CD8-positive, alpha-beta memory T cell (primary cell): ENCODE measurements at regions not wholly inside any gene's neighbourhood (a gene's known extent, or its start where the extent isn't known, plus 50 kb on each side); places are given as distances from the start of the nearest gene placed in this dataset.

ENCODE experiments used
- CTCF ChIA-PET: fragments of 350-600 bp; sonication (Branson Sonifier 250); formaldehyde crosslinking; loops from one replicate; lab custom pipeline; 2021; ENCODE audit warnings: antibody characterized with exemption; lab: Charles Lee
- POLR2A ChIA-PET: fragments of 350-600 bp; sonication (Branson Sonifier 250); formaldehyde crosslinking; loops from one replicate; lab custom pipeline; 2021; ENCODE audit warnings: antibody characterized with exemption; lab: Charles Lee
- DNase-seq, 5 donors: peaks; one replicate each; pipeline versions ENCODE4 v3.0.0 to v3.0.0-alpha.2; 2020 to 2022; ENCODE audit warnings: mixed read lengths in 1 of 5
- H3K27ac ChIP-seq: one replicate; pipeline ENCODE4 v1.7.0; 2013; ENCODE audit warnings: low read depth, mild to moderate bottlenecking, low read length, moderate library complexity
- H3K27me3 ChIP-seq: 2 replicates; pipeline ENCODE4 v1.7.0; 2013; ENCODE audit warnings: low read length, mild to moderate bottlenecking; ENCODE audit not compliant: insufficient read depth, poor library complexity, severe bottlenecking
- H3K36me3 ChIP-seq: 2 replicates; pipeline ENCODE4 v1.7.0; 2013; ENCODE audit warnings: mild to moderate bottlenecking, low read length, moderate library complexity; ENCODE audit not compliant: insufficient read depth
- H3K4me1 ChIP-seq: 2 replicates; pipeline ENCODE4 v1.7.0; 2013; ENCODE audit warnings: mild to moderate bottlenecking, low read length, moderate library complexity; ENCODE audit not compliant: insufficient read depth
- H3K4me3 ChIP-seq: 2 replicates; pipeline ENCODE4 v1.7.0; 2013; ENCODE audit warnings: mild to moderate bottlenecking, low read length
- H3K9me3 ChIP-seq: 2 replicates; pipeline ENCODE4 v1.7.0; 2013; ENCODE audit warnings: mild to moderate bottlenecking, low read length
- H3K27ac Mint-ChIP-seq, 8 donors: one replicate each; pipeline ENCODE4 v1.8.0; 2020 to 2021; ENCODE audit warnings: mixed read lengths in 8 of 8, mild to moderate bottlenecking in 6 of 8, inconsistent platforms in 3 of 8, moderate library complexity in 3 of 8
- H3K27me3 Mint-ChIP-seq, 2 donors: one replicate each; pipeline ENCODE4 v1.8.0; 2020 to 2021; ENCODE audit warnings: mixed read lengths in 2 of 2, mild to moderate bottlenecking in 1 of 2, moderate library complexity in 1 of 2
- H3K36me3 Mint-ChIP-seq, 3 donors: one replicate each; pipeline ENCODE4 v1.8.0; 2020 to 2021; ENCODE audit warnings: mixed read lengths in 3 of 3, inconsistent platforms in 1 of 3, mild to moderate bottlenecking in 1 of 3
- H3K4me1 Mint-ChIP-seq, 3 donors: one replicate each; pipeline ENCODE4 v1.8.0; 2020 to 2021; ENCODE audit warnings: mixed read lengths in 3 of 3, inconsistent platforms in 1 of 3, mild to moderate bottlenecking in 1 of 3
- H3K4me3 Mint-ChIP-seq, 7 donors: one replicate each; pipeline ENCODE4 v1.8.0; 2020 to 2021; ENCODE audit warnings: mixed read lengths in 7 of 7, mild to moderate bottlenecking in 6 of 7, moderate library complexity in 4 of 7, inconsistent platforms in 2 of 7
- H3K9me3 Mint-ChIP-seq, 5 donors: one replicate each; pipeline ENCODE4 v1.8.0; 2020 to 2022; ENCODE audit warnings: mixed read lengths in 5 of 5, mild to moderate bottlenecking in 3 of 5, moderate library complexity in 2 of 5, inconsistent platforms in 1 of 5

DNA sequence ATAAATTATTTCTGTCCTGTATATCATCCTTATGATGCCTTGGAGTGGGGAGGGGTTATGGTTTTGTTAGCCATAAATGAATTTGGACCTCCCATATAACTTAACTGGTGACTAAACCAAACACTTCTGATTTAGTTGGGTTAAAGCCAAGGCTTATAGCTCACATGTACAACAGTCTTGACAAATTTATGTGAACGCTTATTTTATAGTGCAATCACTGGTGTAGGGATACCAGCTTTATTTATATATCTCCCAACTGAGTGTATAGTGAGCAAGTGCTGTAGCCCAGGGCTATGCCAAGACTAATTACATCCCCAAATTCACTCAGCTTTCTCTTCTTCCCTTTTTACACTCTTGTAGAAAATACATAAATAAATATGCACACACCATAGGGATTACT lies 956.2 kb downstream of the SORCS3 start:
- H3K27me3 Mint-ChIP-seq, result no peaks in the 10 kb centered on the region
- no peaks in the 10 kb centered on the region for H3K36me3 Mint-ChIP-seq
- no peak for DNase-seq
- H3K9me3 ChIP-seq, result no peaks in the 10 kb centered on the region
- H3K4me1 ChIP-seq, result no peaks in the 10 kb centered on the region
- H3K9me3 Mint-ChIP-seq, result peaks cover 0 to 24% (median 4%) of the 10 kb centered on the region in 5 donors
- H3K4me3 Mint-ChIP-seq, result no peak overlapping the region
- H3K27me3 ChIP-seq, result no peaks in the 10 kb centered on the region
- CTCF ChIA-PET, result no interaction called here
- no peaks in the 10 kb centered on the region for H3K36me3 ChIP-seq
- POLR2A ChIA-PET, result no interaction called here
- H3K27ac ChIP-seq, result no peak overlapping the region
- H3K4me3 ChIP-seq, result no peak overlapping the region
- no peaks in the 10 kb centered on the region for H3K4me1 Mint-ChIP-seq
- H3K27ac Mint-ChIP-seq, result no peak overlapping the region

DNA sequence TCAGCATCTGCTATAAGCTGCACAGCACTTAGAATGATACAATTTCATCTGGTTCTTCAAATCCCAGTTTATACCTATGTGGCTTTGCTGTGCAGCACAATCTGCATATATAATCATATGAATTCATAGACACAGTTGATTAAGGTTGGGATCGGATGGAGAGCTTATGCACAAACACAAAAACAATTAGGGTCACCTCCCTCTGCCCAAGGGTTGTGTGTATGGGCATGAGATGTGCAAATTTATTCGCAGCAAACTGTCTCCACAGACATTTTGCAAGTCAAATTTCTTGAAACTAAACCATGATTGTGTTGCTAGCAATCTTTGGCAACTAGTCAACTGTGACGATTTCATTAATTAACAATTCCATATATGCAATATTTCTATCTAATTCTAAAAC lies 955.7 kb downstream of the SORCS3 start:
- no peak for DNase-seq
- H3K4me3 Mint-ChIP-seq, result no peak overlapping the region
- no peaks in the 10 kb centered on the region for H3K36me3 ChIP-seq
- H3K9me3 ChIP-seq, result no peaks in the 10 kb centered on the region
- no peak overlapping the region for H3K27ac Mint-ChIP-seq
- H3K9me3 Mint-ChIP-seq, result peaks cover 0 to 24% (median 4%) of the 10 kb centered on the region in 5 donors
- ChIA-PET POLR2A (no interaction called here), CTCF (no interaction called here)
- no peak overlapping the region for H3K27ac ChIP-seq
- H3K36me3 Mint-ChIP-seq, result no peaks in the 10 kb centered on the region
- no peaks in the 10 kb centered on the region for H3K27me3 Mint-ChIP-seq
- no peaks in the 10 kb centered on the region for H3K27me3 ChIP-seq
- H3K4me3 ChIP-seq, result no peak overlapping the region
- H3K4me1 ChIP-seq, result no peaks in the 10 kb centered on the region
- H3K4me1 Mint-ChIP-seq, result no peaks in the 10 kb centered on the region

DNA sequence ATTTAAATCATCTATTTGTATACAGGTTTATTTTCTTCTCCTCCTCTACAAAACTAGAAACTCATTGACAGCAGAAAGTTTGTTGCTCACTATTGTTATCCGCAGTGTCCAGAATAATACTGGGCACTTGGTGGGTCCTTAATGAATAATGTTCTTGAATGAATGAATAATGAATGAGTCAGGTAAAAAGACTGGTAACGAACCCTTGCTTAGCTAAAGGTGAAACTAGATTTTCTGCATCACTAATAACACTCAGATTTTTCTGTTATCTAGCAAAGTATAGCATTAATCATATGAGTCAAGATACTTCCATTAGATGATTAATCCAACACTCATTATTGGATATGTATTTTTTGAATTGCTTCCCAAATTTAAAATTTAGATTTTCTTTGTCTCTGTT lies 953.2 kb downstream of the SORCS3 start:
- no peaks in the 10 kb centered on the region for H3K4me1 Mint-ChIP-seq
- DNase-seq, result no peak
- CTCF ChIA-PET, result no interaction called here
- Histone ChIP-seq H3K9me3 (no peaks in the 10 kb centered on the region), H3K4me3 (no peak overlapping the region), H3K4me1 (no peaks in the 10 kb centered on the region), H3K27me3 (no peaks in the 10 kb centered on the region), H3K36me3 (no peaks in the 10 kb centered on the region), H3K27ac (no peak overlapping the region)
- H3K36me3 Mint-ChIP-seq, result no peaks in the 10 kb centered on the region
- H3K27ac Mint-ChIP-seq, result no peak overlapping the region
- H3K27me3 Mint-ChIP-seq, result no peaks in the 10 kb centered on the region
- POLR2A ChIA-PET, result no interaction called here
- H3K9me3 Mint-ChIP-seq, result peaks cover 0 to 30% (median 3%) of the 10 kb centered on the region in 5 donors
- no peak overlapping the region for H3K4me3 Mint-ChIP-seq

DNA sequence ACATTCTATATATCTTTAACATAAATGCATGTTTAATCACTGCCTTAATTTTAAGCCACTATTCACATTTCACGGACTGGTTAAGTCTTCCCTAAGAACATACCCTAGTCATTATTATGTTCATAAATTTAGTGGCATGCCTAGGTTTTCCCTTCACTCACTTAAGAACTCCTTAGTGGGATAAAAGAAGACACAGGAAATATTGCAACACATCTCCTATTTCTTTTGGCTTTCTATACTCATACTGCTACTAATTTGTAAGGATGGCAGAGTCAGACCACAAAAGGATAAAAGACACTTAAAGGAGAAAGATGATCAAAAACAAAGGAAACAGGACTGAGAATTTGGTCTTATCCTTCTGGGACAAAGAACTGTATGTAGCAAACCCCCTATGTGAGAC lies 951.4 kb downstream of the SORCS3 start:
- H3K4me1 Mint-ChIP-seq, result no peaks in the 10 kb centered on the region
- Histone ChIP-seq H3K36me3 (no peaks in the 10 kb centered on the region), H3K4me3 (no peak overlapping the region), H3K27me3 (no peaks in the 10 kb centered on the region), H3K4me1 (no peaks in the 10 kb centered on the region), H3K27ac (no peak overlapping the region), H3K9me3 (no peaks in the 10 kb centered on the region)
- no peaks in the 10 kb centered on the region for H3K36me3 Mint-ChIP-seq
- H3K4me3 Mint-ChIP-seq, result no peak overlapping the region
- POLR2A ChIA-PET, result no interaction called here
- peaks cover 0 to 35% (median 6%) of the 10 kb centered on the region in 5 donors for H3K9me3 Mint-ChIP-seq
- no peaks in the 10 kb centered on the region for H3K27me3 Mint-ChIP-seq
- CTCF ChIA-PET, result no interaction called here
- H3K27ac Mint-ChIP-seq, result no peak overlapping the region
- no peak for DNase-seq

DNA sequence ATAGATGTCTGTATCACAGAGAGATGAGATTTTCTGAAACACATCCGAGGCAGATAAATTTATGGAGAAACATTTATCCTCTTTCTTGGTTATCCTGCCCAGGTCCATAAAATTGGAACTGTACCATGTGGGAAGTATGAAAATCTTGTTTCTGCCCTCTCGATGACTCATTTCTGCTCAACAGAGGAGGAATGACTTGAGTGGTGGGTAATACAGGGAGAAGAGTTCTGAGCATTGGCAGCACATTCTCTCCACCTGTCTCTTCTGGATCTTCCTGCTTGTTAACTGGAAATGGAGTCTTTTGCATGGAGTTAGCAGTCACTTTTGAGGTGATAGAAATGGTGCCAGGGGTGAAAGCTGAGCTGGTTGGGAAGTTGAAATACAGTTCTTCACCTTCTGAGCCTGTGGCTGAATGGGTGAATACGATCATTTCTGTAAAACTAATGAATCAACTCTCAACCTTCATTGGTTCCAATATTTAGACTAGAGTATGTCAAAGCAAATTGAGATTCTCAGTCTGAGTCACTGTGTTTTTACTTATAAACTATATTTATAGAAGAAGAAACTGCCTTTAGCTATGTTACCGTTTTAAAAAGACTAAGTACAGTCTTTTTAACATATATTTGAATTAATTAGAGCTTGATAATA lies 945.5 kb downstream of the SORCS3 start:
- Histone ChIP-seq H3K27me3 (no peaks in the 10 kb centered on the region), H3K4me1 (no peaks in the 10 kb centered on the region), H3K36me3 (no peaks in the 10 kb centered on the region), H3K9me3 (no peaks in the 10 kb centered on the region), H3K27ac (no peak overlapping the region), H3K4me3 (no peak overlapping the region)
- no peaks in the 10 kb centered on the region for H3K4me1 Mint-ChIP-seq
- H3K9me3 Mint-ChIP-seq, result peaks cover 0 to 30% (median 3%) of the 10 kb centered on the region in 5 donors
- no peak overlapping the region for H3K4me3 Mint-ChIP-seq
- CTCF ChIA-PET, result no interaction called here
- H3K36me3 Mint-ChIP-seq, result no peaks in the 10 kb centered on the region
- H3K27ac Mint-ChIP-seq, result no peak overlapping the region
- no peaks in the 10 kb centered on the region for H3K27me3 Mint-ChIP-seq
- POLR2A ChIA-PET, result no interaction called here
- no peak for DNase-seq

DNA sequence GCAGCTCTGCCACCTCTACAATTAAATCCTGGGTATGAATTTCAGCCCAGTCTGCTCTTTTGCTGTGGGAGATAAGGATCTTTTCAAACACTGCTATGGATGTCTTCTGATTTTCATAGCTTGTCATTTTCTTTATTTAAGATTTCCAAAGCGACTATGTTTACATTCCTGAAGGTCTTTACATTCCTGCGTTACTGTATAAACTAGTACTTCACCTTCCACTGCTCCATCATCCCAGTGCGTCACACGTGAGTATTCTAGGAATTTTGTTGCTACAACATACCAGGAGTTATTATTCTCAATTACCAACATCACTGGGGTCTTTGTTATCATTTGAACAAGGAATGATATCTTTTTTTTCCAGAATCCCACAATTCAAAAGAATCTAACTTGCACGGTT lies 944.7 kb downstream of the SORCS3 start:
- Histone ChIP-seq H3K27ac (no peak overlapping the region), H3K4me1 (no peaks in the 10 kb centered on the region), H3K27me3 (no peaks in the 10 kb centered on the region), H3K4me3 (no peak overlapping the region), H3K9me3 (no peaks in the 10 kb centered on the region), H3K36me3 (no peaks in the 10 kb centered on the region)
- ChIA-PET CTCF (no interaction called here), POLR2A (no interaction called here)
- H3K27me3 Mint-ChIP-seq, result no peaks in the 10 kb centered on the region
- no peak overlapping the region for H3K27ac Mint-ChIP-seq
- H3K36me3 Mint-ChIP-seq, result no peaks in the 10 kb centered on the region
- no peak for DNase-seq
- no peak overlapping the region for H3K4me3 Mint-ChIP-seq
- no peaks in the 10 kb centered on the region for H3K4me1 Mint-ChIP-seq
- H3K9me3 Mint-ChIP-seq, result peaks cover 0 to 27% (median 2%) of the 10 kb centered on the region in 5 donors

DNA sequence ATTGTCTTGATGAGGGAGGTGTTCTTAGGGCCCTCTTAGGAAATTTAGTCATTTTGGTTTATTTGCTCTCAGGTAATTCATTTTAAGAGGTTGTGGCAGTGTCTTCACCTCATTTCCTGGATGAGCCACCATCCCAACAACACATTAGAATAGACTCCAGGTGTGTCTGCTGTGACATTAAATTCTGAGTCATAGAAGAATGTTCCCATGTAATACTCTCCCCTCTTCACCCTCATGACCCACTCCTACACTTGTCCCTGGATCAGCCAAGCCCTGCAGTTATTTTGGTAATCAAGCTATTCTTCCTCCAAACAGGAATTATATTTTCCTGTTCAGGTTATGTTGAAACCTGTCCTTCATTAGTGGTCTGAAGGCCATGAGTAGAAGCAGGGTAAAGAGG lies 944.1 kb downstream of the SORCS3 start:
- no peak overlapping the region for H3K27ac Mint-ChIP-seq

DNA sequence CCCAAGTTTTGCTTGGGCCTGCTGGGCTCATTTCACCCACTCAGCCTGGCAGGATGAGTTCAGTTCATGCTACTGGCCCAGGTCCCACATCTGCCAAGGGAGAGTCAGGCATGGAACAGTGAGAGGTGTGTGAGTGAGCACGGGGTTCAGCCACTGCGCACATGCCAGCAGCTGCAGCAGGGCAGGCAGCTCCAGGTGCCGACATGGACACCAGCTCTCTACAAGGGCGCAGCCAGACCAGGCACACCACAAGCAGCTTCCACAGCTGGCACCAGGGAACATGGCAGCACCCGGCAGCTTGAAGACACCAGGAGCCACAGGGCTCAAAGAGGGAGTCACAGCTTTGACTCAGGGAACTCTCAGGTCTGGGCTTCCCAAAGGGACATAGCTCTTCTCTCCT lies 938.0 kb downstream of the SORCS3 start:
- Histone ChIP-seq H3K27ac (no peak overlapping the region), H3K4me3 (no peak overlapping the region), H3K4me1 (no peaks in the 10 kb centered on the region), H3K27me3 (no peaks in the 10 kb centered on the region), H3K9me3 (no peaks in the 10 kb centered on the region), H3K36me3 (no peaks in the 10 kb centered on the region)
- no peak overlapping the region for H3K27ac Mint-ChIP-seq
- peaks cover 2 to 17% (median 6%) of the 10 kb centered on the region in 5 donors for H3K9me3 Mint-ChIP-seq
- H3K27me3 Mint-ChIP-seq, result no peaks in the 10 kb centered on the region
- no peak for DNase-seq
- H3K4me1 Mint-ChIP-seq, result no peaks in the 10 kb centered on the region
- ChIA-PET POLR2A (no interaction called here), CTCF (no interaction called here)
- H3K4me3 Mint-ChIP-seq, result no peak overlapping the region
- H3K36me3 Mint-ChIP-seq, result no peaks in the 10 kb centered on the region

More for the DNA sequence above, 944.1 kb downstream of the SORCS3 start:
- Histone ChIP-seq H3K36me3 (no peaks in the 10 kb centered on the region), H3K27ac (no peak overlapping the region), H3K27me3 (no peaks in the 10 kb centered on the region), H3K4me1 (no peaks in the 10 kb centered on the region), H3K9me3 (no peaks in the 10 kb centered on the region), H3K4me3 (no peak overlapping the region)
- H3K4me3 Mint-ChIP-seq, result no peak overlapping the region
- POLR2A ChIA-PET, result no interaction called here
- DNase-seq, result no peak
- H3K9me3 Mint-ChIP-seq, result peaks cover 0 to 27% (median 5%) of the 10 kb centered on the region in 5 donors
- H3K36me3 Mint-ChIP-seq, result no peaks in the 10 kb centered on the region
- H3K4me1 Mint-ChIP-seq, result no peaks in the 10 kb centered on the region
- CTCF ChIA-PET, result no interaction called here
- H3K27me3 Mint-ChIP-seq, result no peaks in the 10 kb centered on the region
